Stimulated activated CD4-positive, alpha-beta T cell treated with anti-CD3 and anti-CD28 coated beads, Interleukin-4, amount 100 ng/mL, for 24 hours (primary cell): ENCODE measurements at regions not wholly inside any gene's neighbourhood (a gene's known extent, or its start where the extent isn't known, plus 50 kb on each side); places are given as distances from the start of the nearest gene placed in this dataset.
"Not testable (repeated sequence)": the region's sequence is repeated elsewhere in the genome, so short reads cannot be mapped to it uniquely, and the experiment has no call there.

Experiments used
- DNase-seq: peaks from one replicate; pipeline ENCODE4 v3.0.0-alpha.2; 2020

DNA sequence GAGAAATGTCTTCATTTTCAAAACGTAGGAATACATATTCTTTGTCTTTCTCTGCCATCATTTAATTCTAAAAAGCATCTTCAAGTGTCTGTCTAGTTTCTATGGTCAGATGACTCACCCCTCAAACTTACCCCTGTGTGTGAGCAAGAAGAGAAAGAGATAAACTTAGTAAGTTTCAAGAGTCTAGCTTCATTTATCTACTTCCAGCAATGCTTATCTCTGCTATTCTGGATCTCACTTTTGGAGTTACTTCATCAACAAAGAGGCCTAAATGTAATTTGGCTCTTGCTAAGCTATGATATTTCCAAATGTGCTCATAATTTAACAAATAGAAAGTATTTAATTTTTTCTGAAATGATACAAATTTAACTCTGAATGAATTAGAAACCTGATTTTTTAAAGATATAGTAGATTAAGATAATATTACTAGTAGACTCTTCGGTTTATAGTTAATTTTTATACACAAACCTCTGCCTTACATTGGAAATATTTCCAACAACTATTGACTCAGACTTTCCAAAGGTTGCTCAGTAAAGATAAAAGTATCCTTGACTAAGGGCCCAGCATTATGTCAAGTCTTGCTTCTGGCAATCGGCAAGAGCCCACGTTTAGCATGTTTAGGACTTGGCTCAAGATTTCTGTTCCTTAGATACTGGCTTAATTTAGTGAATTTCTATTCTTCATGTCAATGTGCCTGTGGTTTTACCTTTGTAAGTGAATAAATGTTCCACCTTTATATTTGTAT is 1511.0 kb upstream of the SLC10A2 start:
- DNase-seq: no peak

DNA sequence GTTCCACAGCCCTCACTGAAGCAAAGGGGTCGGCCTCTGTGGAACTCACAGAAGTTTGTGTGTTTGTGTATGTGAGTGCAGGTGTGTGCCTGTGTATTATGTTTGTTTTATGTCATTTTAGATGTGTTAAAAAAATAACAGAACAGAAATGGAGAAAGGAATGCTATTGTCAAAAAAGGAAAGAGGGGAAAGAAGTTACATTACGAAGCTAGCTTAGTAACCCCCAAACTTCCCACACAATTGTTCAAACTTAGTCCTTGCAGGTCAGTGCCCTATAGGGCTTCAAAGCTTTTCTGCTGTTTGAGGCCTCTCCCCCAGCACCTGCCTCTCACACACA is 1505.6 kb upstream of the SLC10A2 start:
- DNase-seq: no peak

GRCh38 chr13:104571161-104571892 is 1505.1 kb upstream of the SLC10A2 start:
- DNase-seq: no peak

DNA sequence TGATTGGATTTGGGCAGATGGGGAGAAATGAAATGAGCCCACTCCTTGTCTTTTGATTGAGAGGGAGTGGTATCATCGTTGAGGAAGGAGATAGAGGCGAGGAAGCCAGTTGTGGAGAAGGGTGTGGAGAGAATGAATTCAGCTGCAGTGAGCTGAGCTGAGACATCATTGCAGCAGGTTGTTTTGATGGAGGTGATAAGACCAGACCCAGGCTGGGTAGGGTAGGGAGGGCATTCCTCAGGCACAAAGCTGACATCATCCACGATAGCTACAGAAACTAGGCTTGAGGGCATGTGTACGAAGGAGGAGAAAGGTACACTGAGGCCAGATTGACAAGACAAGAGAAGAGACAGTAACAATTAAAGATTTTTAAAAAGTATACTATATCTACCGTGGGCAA is 1500.9 kb upstream of the SLC10A2 start:
- DNase-seq: no peak

- DNase-seq: no peak
Observed at GRCh38 chr13:104565888-104566287, 1499.7 kb upstream of the SLC10A2 start.

GRCh38 chr13:104553896-104554295 is 1487.7 kb upstream of the SLC10A2 start:
- no peak for DNase-seq

- no peak for DNase-seq
Observed at GRCh38 chr13:104553186-104553585, 1487.0 kb upstream of the SLC10A2 start.

DNA sequence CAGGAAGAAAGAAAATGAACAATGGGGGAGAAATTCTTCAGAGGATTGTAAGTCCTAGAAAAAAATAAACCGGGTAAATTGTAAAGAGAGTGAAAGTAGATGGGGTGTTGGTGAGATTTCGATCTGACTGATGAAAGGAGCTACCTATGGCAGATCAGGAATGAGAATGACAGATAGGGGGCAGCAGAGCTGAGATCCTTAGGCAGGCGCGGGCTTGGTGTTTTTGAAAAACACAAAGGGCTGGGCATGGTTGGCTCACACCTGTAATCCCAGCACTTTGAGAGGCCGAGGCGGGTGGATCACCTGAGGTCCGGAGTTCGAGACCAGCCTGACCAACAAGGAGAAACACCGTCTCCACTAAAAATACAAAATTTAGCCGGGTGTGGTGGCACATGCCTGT is 1468.6 kb upstream of the SLC10A2 start:
- no peak for DNase-seq

GRCh38 chr13:104532132-104532531 is 1465.9 kb upstream of the SLC10A2 start:
- DNase-seq: no peak

- no peak for DNase-seq
Observed at GRCh38 chr13:104530741-104531140, 1464.5 kb upstream of the SLC10A2 start.

DNA sequence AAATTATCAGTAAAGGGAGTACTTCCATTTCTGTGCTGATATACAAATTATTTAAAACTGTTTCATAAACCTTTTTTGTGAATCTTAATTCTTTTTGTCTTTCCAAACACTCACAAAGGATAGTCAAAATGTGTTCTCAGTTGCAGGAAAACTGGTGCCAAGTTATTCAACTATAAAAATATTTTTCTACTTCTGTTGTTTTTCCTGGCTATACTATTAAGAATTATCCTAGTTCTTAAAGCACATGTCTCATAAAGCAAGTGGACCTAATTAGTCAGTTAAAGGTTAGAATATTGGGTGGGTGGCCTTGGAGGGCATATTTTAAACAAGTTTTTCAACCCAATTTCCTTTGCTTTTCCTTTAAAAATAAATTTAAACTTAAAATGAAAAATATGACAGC is 1460.3 kb upstream of the SLC10A2 start:
- DNase-seq: no peak

GRCh38 chr13:104525467-104525866 is 1459.2 kb upstream of the SLC10A2 start:
- no peak for DNase-seq

DNA sequence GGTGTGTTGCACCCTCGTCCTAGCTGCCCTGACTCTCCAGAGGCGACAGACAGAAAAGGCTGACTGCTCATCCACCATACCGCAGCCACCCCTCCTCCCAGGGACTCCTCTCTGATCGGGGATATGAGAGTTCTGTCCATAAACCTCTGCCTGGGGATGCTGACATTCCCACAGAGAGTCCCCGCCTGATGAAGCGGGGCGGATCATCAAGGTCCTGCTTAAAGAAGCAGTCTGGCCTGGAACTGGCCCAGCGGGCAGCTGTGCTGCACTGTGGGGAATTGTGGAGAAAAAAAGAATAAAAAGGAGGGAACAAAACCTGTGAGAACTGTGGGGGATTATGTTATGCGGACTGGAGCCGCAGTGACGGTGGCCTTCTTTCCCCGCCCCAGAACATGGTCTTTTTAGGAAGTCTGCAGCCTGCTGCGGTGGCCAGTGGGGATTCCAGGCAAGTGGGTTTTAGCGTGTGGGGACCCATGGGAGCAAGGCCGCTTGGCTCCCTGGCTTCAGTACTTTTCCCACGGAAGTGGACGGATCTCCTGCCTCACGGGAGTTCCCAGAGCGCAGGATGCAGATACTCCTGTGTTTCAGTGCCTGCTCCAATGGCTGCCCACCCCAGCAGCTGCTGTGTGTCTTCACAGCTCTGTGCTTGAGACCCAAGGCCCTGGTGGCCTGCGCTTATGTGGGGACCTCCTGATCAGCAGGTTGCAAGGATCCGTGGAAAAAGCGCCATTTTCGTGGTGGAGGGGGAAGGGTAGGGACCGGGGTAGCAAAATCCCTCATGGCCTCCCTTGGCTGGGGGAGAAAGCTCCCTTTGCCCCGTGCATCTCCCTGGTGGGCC is 1456.2 kb upstream of the SLC10A2 start:
- DNase-seq: no peak

- DNase-seq: no peak
Observed at GRCh38 chr13:104510422-104510821, 1444.2 kb upstream of the SLC10A2 start.

DNA sequence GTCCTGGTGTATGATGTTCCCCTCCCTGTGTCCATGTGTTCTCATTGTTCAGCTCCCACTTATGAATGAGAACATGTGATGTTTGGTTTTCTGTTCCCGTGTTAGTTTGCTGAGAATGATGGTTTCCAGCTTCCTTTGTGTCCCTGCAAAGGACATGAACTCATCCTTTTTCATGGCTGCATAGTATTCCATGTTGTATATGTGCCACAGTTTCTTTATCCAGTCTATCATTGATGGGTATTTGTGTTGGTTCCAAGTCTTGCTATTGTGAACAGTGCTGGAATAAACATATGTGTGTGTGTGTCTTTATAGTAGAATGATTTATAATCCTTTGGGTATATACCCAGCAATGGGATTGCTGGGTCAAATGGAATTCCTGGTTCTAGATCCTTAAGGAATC is 1427.3 kb upstream of the SLC10A2 start:
- DNase-seq: not testable (repeated sequence)

DNA sequence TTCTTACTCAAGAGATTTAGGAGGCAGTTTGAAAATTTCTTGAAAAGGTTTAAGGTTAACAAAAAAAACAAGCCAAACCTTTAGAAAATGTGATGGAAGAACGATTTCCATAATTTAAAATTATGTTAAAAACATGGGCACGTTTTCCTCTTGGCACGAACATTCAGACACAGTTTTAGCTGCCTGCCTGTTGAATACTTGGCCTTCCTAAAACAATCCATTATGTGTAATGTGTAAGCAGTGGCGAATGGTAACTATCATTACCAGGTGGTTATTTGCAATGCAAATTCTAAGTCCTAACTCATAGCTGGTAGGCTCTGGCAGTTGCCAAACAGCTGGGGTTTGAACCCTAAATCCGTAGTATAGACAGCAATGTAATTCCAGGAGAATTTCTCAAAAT is 1425.7 kb upstream of the SLC10A2 start:
- no peak for DNase-seq

GRCh38 chr13:104487006-104487405 is 1420.8 kb upstream of the SLC10A2 start:
- DNase-seq: no peak

DNA sequence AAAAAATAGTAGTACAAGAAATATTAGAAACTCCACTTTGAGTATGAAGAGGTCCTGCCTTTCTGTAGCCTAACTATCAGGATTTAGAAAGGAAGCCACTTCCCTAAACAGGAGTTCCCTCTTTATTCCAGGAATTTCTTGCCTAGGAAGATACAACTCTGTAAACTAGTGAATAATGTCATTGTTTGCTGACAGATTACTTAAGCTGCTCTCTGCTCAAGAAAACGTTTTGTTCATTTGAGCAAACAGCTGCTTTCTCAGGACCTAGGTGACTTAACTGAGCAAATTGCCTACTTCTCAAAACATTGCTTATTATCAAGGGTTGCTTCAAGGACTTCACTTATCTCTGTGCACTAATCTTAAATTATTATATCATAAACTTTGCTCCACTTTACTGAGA is 1419.4 kb upstream of the SLC10A2 start:
- no peak for DNase-seq

DNA sequence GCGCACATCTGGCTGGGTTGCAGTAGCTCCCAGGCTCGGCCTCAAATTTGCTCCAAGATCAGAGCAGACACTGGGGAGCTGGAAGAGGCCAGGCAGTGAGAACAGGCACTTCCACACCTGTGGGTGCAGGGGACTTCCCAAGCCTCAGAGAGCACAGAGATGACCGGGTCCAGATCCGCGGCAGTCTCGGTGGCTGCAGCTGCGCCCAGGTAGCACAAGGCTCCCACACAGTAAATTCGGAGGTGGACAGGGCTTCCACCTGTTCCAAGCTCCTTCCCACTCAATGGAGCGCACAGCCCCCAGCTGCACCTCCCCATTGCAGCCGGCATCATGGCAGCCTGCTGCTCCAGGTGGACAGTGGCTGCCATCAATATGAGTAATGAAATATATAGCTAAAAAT is 1417.4 kb upstream of the SLC10A2 start:
- no peak for DNase-seq

DNA sequence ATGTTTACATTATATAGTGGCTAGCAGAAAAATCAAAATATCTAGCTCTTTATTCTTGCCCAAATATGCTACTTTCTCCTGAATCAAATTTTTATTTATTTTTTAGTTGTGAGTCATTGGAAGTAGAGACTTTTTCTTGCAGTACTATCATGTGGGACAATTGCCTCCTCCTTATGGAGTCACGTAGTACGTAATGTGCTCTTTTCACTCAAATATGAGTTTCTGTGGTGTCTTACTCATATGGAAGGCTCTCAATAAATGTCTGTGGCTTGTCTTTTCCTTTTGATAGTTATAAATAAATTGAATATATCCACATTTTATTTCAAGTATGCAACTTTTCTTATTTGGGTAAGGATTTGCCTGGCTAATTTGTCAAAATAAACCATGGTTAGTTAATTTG is 1411.0 kb upstream of the SLC10A2 start:
- no peak for DNase-seq

DNA sequence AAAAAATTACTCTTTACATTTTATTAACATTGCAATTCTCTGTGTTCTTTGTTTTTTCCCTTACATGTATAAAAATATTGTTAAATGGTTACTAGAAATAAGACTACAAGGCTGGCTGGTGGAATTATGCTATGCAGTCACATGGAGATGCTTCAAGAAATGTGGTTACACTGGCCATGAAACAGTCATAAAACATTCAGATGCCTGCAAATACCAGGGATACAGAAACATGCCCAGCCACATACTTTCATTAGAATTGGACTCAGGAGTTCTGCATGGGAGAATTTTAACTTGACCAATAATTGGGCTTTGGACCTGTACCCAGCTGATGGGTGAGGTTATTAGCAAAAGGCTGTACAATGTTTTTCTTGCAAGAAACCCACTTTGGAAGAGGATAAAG is 1407.7 kb upstream of the SLC10A2 start:
- DNase-seq: no peak

DNA sequence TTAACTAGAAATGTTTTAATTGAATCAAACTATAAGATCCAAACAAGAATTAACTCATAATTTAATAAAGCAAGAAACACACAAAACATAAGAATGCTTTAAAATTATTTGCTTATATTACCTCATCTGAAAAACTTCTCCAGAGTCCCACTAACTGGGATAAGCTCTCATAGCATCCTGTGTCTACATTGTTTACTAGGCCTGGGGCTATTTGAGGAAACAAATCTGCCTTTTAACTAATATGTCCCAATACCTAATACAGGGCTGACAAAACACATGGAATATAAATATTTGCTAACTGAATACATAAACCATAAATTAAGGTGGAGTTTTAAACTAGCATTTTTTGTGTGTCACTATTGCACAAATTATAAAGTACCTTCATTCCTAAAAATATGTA is 1399.8 kb upstream of the SLC10A2 start:
- no peak for DNase-seq

DNA sequence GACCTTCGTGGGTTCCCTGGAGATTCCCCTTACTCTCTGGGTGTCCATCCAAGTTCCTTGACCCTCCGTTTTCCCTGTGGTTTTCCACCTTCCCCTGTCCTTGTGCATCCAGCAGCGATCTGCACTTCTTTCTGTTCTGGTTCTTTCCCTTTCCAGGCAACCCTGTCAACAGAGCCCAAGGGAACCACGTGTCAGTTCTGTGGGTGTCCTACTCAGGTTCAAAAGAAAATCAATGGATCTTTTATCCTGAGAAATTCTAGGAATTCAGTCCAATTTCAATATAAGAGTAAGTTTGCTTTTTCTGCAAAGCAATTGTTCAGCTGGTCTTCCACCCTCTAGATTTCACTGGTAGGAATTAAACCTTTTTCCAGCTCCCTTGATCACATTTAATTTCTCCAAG is 1394.8 kb upstream of the SLC10A2 start:
- DNase-seq: no peak

GRCh38 chr13:104460554-104460953 is 1394.3 kb upstream of the SLC10A2 start:
- DNase-seq: no peak
